Limb (tissue), 2 donors: ENCODE measurements at regions not wholly inside any gene's neighbourhood (a gene's known extent, or its start where the extent isn't known, plus 50 kb on each side); places are given as distances from the start of the nearest gene placed in this dataset.
"Not testable (repeated sequence)": the region's sequence is repeated elsewhere in the genome, so short reads cannot be mapped to it uniquely, and the experiment has no call there.

Experiments
- DNase-seq, 2 donors: peaks; one replicate each; pipeline ENCODE4 v3.0.0-alpha.2; 2016; ENCODE audit errors: extremely low spot score in 2 of 2

DNA sequence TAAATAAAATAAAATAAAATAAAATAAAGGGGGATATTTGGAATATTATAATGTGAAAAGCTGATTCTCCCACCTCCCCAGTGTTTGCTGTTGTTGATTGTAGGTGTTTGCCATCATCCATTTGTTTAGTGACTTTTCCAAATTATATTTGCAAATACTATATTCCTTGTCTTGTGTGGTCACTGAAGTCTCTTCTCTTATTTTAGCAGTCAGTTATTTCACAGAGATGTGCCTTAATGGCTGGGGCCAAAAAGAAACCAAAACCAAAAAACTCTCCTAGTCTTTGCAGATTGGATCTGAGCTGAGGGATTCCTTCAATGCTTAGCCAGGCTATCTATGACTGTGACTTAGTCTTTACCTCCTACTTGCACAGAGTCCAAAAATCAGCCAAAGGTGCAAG is 70.9 kb upstream of the ZNF169 start:
- DNase-seq, result no peak

DNA sequence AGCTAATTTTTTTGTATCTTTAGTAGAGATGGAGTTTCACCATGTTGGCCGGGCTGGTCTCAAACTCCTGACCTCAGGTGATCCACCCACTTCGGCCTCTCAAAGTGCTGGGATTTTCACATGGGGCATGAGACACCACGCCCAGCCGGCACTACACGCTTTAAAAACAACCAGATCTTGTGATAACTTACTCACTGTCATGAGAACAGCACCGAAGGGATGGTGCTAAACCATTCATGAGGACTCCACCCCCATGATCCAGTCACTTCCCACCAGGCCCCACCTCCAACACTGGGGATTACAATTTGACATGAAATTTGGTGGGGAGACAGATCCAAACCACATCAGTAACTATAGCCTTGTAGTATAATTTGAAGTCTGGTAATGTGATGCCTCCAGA is 67.4 kb upstream of the ZNF169 start:
- not testable (repeated sequence) for DNase-seq

DNA sequence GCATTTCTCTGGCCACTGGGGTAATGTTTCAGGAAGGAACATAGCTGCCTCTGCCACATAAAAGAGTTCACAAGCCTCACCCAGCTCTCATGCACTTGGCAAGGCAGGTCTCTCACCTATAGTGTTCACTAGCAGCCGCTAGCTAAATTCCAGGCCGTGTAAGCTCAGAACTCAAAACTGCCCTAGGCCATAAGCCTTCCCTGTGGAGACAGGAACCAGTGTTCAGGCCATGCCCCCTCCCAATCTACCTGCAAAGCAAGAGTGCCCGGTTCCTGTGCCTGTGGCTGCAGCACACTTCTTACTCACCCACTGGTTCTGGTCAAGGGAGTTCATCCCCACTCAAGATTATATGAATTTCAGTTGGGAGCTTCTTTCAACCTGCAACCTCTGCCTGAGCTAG is 60.7 kb upstream of the ZNF169 start:
- no peak for DNase-seq

DNA sequence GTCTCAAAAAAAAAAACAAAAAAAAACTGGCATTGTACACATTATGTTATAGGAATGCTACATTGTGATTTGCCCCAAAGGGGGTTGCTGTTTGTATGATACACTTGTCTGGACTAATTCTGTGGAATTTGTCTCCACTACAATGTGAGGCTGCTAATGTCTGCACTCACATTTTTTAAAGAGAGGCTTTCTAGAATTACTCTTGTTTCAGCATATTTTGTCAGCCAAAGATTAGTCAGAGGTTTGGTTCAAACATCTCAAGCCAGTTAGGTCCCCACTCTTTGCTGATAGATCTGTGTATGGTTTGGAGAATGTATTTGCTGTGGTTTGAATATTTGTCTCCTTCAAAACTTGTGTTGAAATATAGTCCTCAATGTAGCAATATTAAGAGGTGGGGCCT is 59.3 kb upstream of the ZNF169 start:
- no peak for DNase-seq

DNA sequence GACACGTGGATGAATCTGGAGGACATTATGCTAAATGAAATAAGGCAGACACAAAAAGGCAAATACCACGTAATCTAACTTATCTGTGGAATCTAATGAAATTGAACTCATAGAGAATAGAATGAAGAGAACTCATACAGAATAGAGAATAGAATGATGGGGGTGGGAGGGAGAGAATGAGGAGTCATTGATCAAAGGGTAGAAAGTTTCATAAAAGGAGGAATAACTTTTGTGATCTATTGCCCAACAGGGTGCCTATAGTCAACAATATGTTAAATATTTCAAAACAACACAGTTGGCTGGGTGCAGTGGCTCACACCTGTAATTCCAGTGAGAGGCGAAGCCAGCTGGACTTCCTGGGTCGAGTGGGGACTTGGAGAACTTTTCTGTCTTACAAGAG is 54.9 kb upstream of the ZNF169 start:
- no peak for DNase-seq

DNA sequence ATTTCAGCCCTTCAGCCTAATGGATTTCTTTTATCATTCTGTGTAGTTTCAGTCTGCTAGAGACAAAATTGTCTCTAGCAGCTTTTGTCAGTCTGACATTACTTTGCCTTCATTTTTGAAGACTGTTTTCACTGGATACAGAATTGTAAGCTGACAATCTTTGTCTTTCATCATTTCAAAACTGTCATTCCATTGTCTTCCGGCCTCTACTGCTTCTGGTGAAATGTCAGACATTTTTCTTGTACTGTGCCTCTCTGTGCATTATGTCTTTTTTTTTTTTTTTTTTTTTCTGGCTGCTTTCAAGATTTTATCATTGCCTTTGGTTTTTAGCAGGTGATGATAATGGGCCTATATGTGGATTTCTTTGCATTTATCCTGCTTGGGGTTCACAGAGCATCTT is 51.3 kb upstream of the ZNF169 start:
- no peak for DNase-seq
